SU-DHL-6 (cell line): ENCODE measurements at regions not wholly inside any gene's neighbourhood (a gene's known extent, or its start where the extent isn't known, plus 50 kb on each side); places are given as distances from the start of the nearest gene placed in this dataset.

Source experiments
- H2AFZ ChIP-seq: fragments of 200-600 bp; sonication (generic); 2 replicates; pipeline ENCODE4 v1.6.1; 2014; ENCODE audit warnings: low read depth, mild to moderate bottlenecking, moderate library complexity, mixed read lengths, antibody characterized with exemption, low read length; ENCODE audit not compliant: severe bottlenecking
- H3F3A ChIP-seq: fragments of 200-600 bp; shearing (Covaris generic); 2 replicates; pipeline ENCODE4 v1.6.0; 2016; ENCODE audit warnings: antibody characterized with exemption, mild to moderate bottlenecking; ENCODE audit not compliant: insufficient read depth
- H3K27ac ChIP-seq: fragments of 200-600 bp; sonication (generic); 2 replicates; pipeline ENCODE4 v1.5.1; 2016; ENCODE audit warnings: low read depth, mild to moderate bottlenecking, low read length, moderate library complexity, mixed read lengths
- H3K27me3 ChIP-seq: fragments of 200-600 bp; sonication (generic), shearing (Covaris generic); 2 replicates; pipeline ENCODE4 v1.6.0; 2014; ENCODE audit warnings: mild to moderate bottlenecking, low read length
- H3K36me3 ChIP-seq: fragments of 200-600 bp; sonication (generic); 2 replicates; pipeline ENCODE4 v1.6.1; 2014; ENCODE audit warnings: mild to moderate bottlenecking, low read length, mixed read lengths
- H3K4me2 ChIP-seq: fragments of 300-600, 200-600 bp; shearing (Covaris generic), sonication (generic); 2 replicates; pipeline ENCODE4 v1.6.0; 2014; ENCODE audit warnings: low read length, low read depth, mild to moderate bottlenecking; ENCODE audit not compliant: poor library complexity, severe bottlenecking
- H3K4me3 ChIP-seq: fragments of 200-600 bp; sonication (generic); 2 replicates; pipeline ENCODE4 v1.5.1; 2014; ENCODE audit warnings: antibody characterized with exemption, low read length, mild to moderate bottlenecking, mixed read lengths; ENCODE audit not compliant: insufficient read depth, poor library complexity, severe bottlenecking
- H3K79me2 ChIP-seq: fragments of 200-600 bp; sonication (generic); 2 replicates; pipeline ENCODE4 v1.6.1; 2014; ENCODE audit warnings: mild to moderate bottlenecking, low read length, moderate library complexity; ENCODE audit not compliant: insufficient read depth
- H3K9ac ChIP-seq: fragments of 200-600 bp; sonication (generic); 2 replicates; pipeline ENCODE4 v1.7.0; 2014; ENCODE audit warnings: mild to moderate bottlenecking, low read length
- H3K9me2 ChIP-seq: fragments of 200-600 bp; sonication (generic); replicated peaks from 2 replicates; pipeline ENCODE4 v1.6.1; 2014; ENCODE audit warnings: low read length; ENCODE audit not compliant: insufficient read depth
- H3K9me3 ChIP-seq: fragments of 200-600 bp; sonication (generic); 2 replicates; pipeline ENCODE4 v1.6.1; 2014; ENCODE audit warnings: low read length, mixed read lengths; ENCODE audit not compliant: insufficient read depth
- H4K20me1 ChIP-seq: fragments of 200-600 bp; sonication (generic); 2 replicates; pipeline ENCODE4 v1.6.1; 2014; ENCODE audit warnings: low read depth, mild to moderate bottlenecking, antibody characterized with exemption, low read length, moderate library complexity, mixed read lengths
- CTCF ChIP-seq: fragments of 200-600 bp; sonication (generic); IDR thresholded peaks from one replicate; pipeline ENCODE4 v1.5.1; 2017; ENCODE audit warnings: antibody characterized with exemption, mild to moderate bottlenecking, low read length, moderate library complexity; ENCODE audit not compliant: insufficient read depth, poor library complexity, severe bottlenecking
- EZH2phosphoT487 ChIP-seq: fragments of 200-600 bp; sonication (generic), shearing (Covaris generic); conservative IDR thresholded peaks from 2 replicates; pipeline ENCODE4 v1.6.1; 2018; ENCODE audit warnings: mild to moderate bottlenecking, antibody characterized with exemption, low read length, moderate library complexity, mixed read lengths

- H3K4me2 ChIP-seq: peak overlapping the region; percentile 18
- H3K4me3 ChIP-seq: no peak overlapping the region
- no peaks in the 10 kb centered on the region for H3K9me2 ChIP-seq
- H3K27ac ChIP-seq: peak overlapping the region; percentile 88
- H3K9me3 ChIP-seq: no peaks in the 10 kb centered on the region
- TF ChIP-seq CTCF (no peak), EZH2phosphoT487 (no peak)
- no peaks in the 10 kb centered on the region for H4K20me1 ChIP-seq
- H3K36me3 ChIP-seq: no peaks in the 10 kb centered on the region
- H2AFZ ChIP-seq: no peak overlapping the region
- no peaks in the 10 kb centered on the region for H3K27me3 ChIP-seq
- no peak overlapping the region for H3K9ac ChIP-seq
- no peaks in the 10 kb centered on the region for H3K79me2 ChIP-seq
- peaks cover 33% of the 10 kb centered on the region for H3F3A ChIP-seq
These were observed 230.6 kb upstream of the CTNNB1 start for GRCh38 chr3:40968666-40969065.

- H4K20me1 ChIP-seq: no peaks in the 10 kb centered on the region
- no peaks in the 10 kb centered on the region for H3K79me2 ChIP-seq
- no peak overlapping the region for H3K4me3 ChIP-seq
- no peak overlapping the region for H3K9ac ChIP-seq
- H3F3A ChIP-seq: peaks cover 33% of the 10 kb centered on the region
- no peaks in the 10 kb centered on the region for H3K36me3 ChIP-seq
- no peaks in the 10 kb centered on the region for H3K9me2 ChIP-seq
- H3K27ac ChIP-seq: peak overlapping the region; percentile 88
- no peaks in the 10 kb centered on the region for H3K9me3 ChIP-seq
- H3K27me3 ChIP-seq: no peaks in the 10 kb centered on the region
- no peak overlapping the region for H2AFZ ChIP-seq
- peak overlapping the region; percentile 52 for H3K4me2 ChIP-seq
- TF ChIP-seq CTCF: no peak
- no peak for TF ChIP-seq EZH2phosphoT487
These were observed 230.0 kb upstream of the CTNNB1 start for GRCh38 chr3:40969341-40969740.

GRCh38 chr3:40969756-40970466, 229.4 kb upstream of the CTNNB1 start:
- H3K36me3 ChIP-seq: no peaks in the 10 kb centered on the region
- H3K4me3 ChIP-seq: no peak overlapping the region
- H3K27ac ChIP-seq: peak overlapping the region; percentile 88
- 0 out of 2 replicates have a peak overlapping the region, but pooled peaks have one; percentile 37 for H3K9ac ChIP-seq
- peak overlapping the region; percentile 52 for H3K4me2 ChIP-seq
- no peaks in the 10 kb centered on the region for H3K27me3 ChIP-seq
- peaks cover 33% of the 10 kb centered on the region for H3F3A ChIP-seq
- no peaks in the 10 kb centered on the region for H3K9me2 ChIP-seq
- TF ChIP-seq EZH2phosphoT487: no peak
- no peak for TF ChIP-seq CTCF
- H3K9me3 ChIP-seq: no peaks in the 10 kb centered on the region
- H2AFZ ChIP-seq: no peak overlapping the region
- no peaks in the 10 kb centered on the region for H4K20me1 ChIP-seq
- H3K79me2 ChIP-seq: no peaks in the 10 kb centered on the region
